ENCODE measurements at regions not wholly inside any gene's neighbourhood (a gene's known extent, or its start where the extent isn't known, plus 50 kb on each side); places are given as distances from the start of the nearest gene placed in this dataset.
"Not testable (repeated sequence)": the region's sequence is repeated elsewhere in the genome, so short reads cannot be mapped to it uniquely, and the experiment has no call there.

DNA sequence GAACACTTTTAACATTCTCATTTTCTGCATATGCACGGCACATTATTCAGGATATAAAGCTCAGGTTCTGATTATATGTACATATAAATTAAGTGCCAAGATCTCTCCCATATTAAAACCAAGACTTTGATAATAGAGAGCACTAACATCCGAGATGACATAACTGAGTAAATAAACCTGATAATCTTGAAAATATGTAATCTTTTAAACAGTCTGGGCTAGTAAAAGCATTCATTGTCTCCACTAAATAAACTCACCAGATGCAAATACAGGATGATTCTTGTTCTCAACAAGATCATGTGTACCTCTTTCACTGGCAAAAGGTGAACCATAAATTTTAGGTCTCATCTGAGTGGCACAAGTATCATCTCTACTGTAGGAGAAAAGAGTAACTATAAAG lies 942.2 kb downstream of the TRAM1L1 start:
- DNase-seq (ENCODE audit: low spot score in 2 of 2): no peak
- no peak overlapping the region for H3K4me3 ChIP-seq (ENCODE audit: low read depth, poor library complexity, severe bottlenecking)
- 76 to 83% methylated on average over 2 of the region's 2 CpGs for WGBS, 2 donors
- intact Hi-C loops (cut with DNase I; ENCODE audit: low total_unique reads): no loop called here
- TF ChIP-seq, protein P1, sequence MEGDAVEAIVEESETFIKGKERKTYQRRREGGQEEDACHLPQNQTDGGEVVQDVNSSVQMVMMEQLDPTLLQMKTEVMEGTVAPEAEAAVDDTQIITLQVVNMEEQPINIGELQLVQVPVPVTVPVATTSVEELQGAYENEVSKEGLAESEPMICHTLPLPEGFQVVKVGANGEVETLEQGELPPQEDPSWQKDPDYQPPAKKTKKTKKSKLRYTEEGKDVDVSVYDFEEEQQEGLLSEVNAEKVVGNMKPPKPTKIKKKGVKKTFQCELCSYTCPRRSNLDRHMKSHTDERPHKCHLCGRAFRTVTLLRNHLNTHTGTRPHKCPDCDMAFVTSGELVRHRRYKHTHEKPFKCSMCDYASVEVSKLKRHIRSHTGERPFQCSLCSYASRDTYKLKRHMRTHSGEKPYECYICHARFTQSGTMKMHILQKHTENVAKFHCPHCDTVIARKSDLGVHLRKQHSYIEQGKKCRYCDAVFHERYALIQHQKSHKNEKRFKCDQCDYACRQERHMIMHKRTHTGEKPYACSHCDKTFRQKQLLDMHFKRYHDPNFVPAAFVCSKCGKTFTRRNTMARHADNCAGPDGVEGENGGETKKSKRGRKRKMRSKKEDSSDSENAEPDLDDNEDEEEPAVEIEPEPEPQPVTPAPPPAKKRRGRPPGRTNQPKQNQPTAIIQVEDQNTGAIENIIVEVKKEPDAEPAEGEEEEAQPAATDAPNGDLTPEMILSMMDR (IDR thresholded peaks at IDR 0.05): no peak
- TF ChIP-seq POLR2A (IDR thresholded peaks at IDR 0.05): no peak

DNA sequence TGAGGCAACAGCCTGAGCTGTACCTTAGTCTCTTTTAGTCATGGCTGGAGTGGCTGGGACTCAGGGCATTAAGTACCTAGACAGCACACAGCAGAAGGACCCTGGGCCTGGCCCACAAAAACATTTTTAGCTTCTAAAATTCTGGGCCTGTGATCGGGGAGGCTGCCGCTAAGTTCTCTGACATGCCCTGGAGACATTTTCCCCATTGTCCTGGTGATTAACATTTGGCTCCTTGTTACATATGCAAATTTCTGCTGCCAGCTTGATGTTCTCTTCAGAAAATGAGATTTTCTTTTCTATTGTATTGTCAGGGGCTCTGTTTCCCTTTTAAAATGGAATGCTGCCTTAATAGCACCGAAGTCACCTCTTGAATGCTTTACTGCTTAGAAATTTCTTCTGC lies 952.4 kb downstream of the TRAM1L1 start:
- intact Hi-C loops (cut with DNase I; ENCODE audit: low total_unique reads): no loop called here
- TF ChIP-seq POLR2A (IDR thresholded peaks at IDR 0.05): no peak
- TF ChIP-seq, protein P1 (IDR thresholded peaks at IDR 0.05): no peak
- no peak for DNase-seq (ENCODE audit: low spot score in 2 of 2)

DNA sequence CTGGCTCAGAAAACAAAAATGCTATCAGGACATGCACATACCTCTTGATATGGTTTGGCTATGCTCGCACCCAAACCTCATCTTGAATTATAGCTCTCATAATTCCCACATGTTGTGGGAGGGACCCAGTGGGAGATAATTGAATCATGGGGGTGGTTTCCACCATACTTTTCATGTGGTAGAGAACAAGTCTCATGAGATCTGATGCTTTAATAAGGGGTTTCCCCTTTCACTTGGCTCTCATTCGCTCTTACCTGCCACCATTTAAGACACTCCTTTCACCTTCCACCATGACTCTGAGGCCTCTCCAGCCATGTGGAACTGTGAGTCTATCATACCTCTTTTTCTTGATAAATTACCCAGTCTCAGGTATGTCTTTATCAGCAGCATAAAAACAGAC lies 958.6 kb downstream of the TRAM1L1 start:
- 88 to 91% methylated on average over 2 of the region's 2 CpGs for WGBS, 2 donors
- H3K4me3 ChIP-seq (ENCODE audit: low read depth, poor library complexity, severe bottlenecking): no peak overlapping the region
- DNase-seq (ENCODE audit: low spot score in 2 of 2): no peak
- TF ChIP-seq, protein P1 (IDR thresholded peaks at IDR 0.05): no peak
- no peak for TF ChIP-seq POLR2A (IDR thresholded peaks at IDR 0.05)
- intact Hi-C loops (cut with DNase I; ENCODE audit: low total_unique reads): no loop called here

More for the DNA sequence above, 952.4 kb downstream of the TRAM1L1 start:
- 73 to 86% methylated on average over 3 of the region's 3 CpGs for WGBS, 2 donors
- H3K4me3 ChIP-seq (ENCODE audit: low read depth, poor library complexity, severe bottlenecking): no peak overlapping the region

DNA sequence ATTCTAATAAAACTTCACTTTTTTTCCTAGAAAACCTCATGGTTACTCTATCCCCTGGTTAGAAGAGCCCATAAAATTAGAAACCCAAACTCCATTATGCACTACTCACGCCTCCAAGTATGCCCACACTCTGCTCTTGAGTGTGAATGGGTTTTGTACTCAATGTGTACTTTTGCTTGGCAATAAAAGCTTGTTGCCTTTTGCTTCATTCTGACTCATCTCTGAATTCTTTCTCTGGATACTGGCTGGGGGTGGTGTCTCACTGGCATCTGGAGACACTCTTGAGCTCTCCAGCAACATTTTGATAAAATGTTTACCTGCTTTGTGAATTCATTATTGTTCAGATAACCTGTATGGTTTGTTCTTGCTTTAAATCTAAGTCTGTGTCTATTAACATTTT lies 963.3 kb downstream of the TRAM1L1 start:
- intact Hi-C loops (cut with DNase I; ENCODE audit: low total_unique reads): no loop called here

DNA sequence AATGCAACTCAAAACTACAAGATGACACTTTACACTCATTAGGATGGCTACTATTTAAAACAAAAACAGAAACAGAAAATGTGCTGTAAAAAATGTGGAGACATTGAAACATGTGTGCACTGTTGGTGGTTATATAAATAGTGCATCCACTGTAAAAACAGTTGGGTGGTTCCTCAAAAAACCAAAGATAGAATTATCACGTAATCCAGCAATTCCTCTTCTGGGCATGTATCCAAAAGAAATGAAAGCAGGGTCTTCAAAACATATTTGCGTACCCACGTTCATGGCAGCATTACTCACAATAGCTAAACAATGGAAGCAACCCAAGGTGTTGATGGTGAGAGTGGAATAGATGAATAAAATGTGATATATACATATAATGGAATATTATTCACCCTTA lies 967.2 kb downstream of the TRAM1L1 start:
- H3K4me3 ChIP-seq (ENCODE audit: low read depth, poor library complexity, severe bottlenecking): no peak overlapping the region
- DNase-seq (ENCODE audit: low spot score in 2 of 2): no peak
- intact Hi-C loops (cut with DNase I; ENCODE audit: low total_unique reads): no loop called here
- WGBS, 2 donors: 40 to 52% methylated on average over 3 of the region's 3 CpGs
- TF ChIP-seq, protein P1 (IDR thresholded peaks at IDR 0.05): no peak
- no peak for TF ChIP-seq POLR2A (IDR thresholded peaks at IDR 0.05)

More for the DNA sequence above, 963.3 kb downstream of the TRAM1L1 start:
- WGBS, 2 donors: 71 to 87% methylated on average over 1 of the region's 1 CpG
- H3K4me3 ChIP-seq (ENCODE audit: low read depth, poor library complexity, severe bottlenecking): no peak overlapping the region
- no peak for TF ChIP-seq POLR2A (IDR thresholded peaks at IDR 0.05)
- TF ChIP-seq, protein P1 (IDR thresholded peaks at IDR 0.05): no peak
- DNase-seq (ENCODE audit: low spot score in 2 of 2): no peak

DNA sequence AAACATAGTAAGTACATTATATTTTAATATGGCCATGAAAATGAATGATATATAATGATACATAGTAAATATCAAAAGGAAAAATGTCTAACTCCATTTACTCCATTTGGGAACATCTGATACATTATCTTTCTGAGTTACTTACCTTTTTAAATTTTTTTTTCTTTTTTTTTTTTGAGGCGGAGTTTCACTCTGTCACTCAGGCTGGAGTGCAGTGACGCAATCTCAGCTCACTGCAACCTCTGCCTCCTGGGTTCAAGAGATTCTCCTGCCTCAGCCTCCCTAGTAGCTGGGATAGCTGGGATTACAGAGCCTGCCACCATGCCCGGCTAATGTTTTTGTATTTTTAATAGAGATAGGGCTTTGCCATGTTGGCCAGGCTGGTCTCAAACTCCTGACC lies 972.5 kb downstream of the TRAM1L1 start:
- 91 to 96% methylated on average over 3 of the region's 3 CpGs for WGBS, 2 donors
- DNase-seq (ENCODE audit: low spot score in 2 of 2); intact Hi-C loops (cut with DNase I; ENCODE audit: low total_unique reads); H3K4me3 ChIP-seq (ENCODE audit: low read depth, poor library complexity, severe bottlenecking): not testable (repeated sequence)

Measured in lower leg skin (tissue), 4 donors.